ENCODE measurements at regions not wholly inside any gene's neighbourhood (a gene's known extent, or its start where the extent isn't known, plus 50 kb on each side); places are given as distances from the start of the nearest gene placed in this dataset.

GRCh38 chr3:104519468-104520227 is 847.1 kb upstream of the ALCAM start:
- Histone ChIP-seq H3K27ac (no peak overlapping the region), H3K9me3 (ENCODE audit: severe bottlenecking) (no peaks in the 10 kb centered on the region), H3K27me3 (ENCODE audit: insufficient read depth, low read depth, severe bottlenecking) (no peaks in the 10 kb centered on the region), H3K4me3 (ENCODE audit: low read depth, low read length) (no peak overlapping the region), H3K36me3 (no peaks in the 10 kb centered on the region)
- TF ChIP-seq CTCF (IDR thresholded peaks at IDR 0.05; ENCODE audit: low read depth, low read length) = no peak
- DNase-seq = no peak

DNA sequence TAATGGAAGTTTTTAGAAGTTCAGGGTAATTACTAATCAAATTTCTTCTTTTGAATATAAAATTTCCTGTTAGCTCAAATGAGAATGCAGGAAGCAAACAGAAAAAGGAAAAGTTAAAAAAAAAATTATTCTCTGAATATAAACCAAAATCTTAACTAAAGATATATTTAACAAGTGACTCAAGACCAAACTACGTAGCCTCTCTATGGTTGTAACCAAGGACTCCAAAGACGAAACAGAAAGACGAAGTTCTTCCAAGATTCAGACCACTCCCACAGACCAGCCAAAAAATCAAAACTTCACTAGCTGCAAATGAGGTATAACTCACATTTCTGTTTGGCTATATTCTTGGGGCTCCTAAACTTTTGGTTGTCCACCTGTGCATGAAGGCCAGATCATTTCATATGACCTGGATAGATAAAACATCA is 846.5 kb upstream of the ALCAM start:
- no peak for DNase-seq
- Histone ChIP-seq H3K9me3 (ENCODE audit: severe bottlenecking) (no peaks in the 10 kb centered on the region), H3K36me3 (no peaks in the 10 kb centered on the region), H3K4me3 (ENCODE audit: low read depth, low read length) (no peak overlapping the region), H3K27ac (no peak overlapping the region), H3K27me3 (ENCODE audit: insufficient read depth, low read depth, severe bottlenecking) (no peaks in the 10 kb centered on the region)
- TF ChIP-seq CTCF (IDR thresholded peaks at IDR 0.05; ENCODE audit: low read depth, low read length) = no peak

DNA sequence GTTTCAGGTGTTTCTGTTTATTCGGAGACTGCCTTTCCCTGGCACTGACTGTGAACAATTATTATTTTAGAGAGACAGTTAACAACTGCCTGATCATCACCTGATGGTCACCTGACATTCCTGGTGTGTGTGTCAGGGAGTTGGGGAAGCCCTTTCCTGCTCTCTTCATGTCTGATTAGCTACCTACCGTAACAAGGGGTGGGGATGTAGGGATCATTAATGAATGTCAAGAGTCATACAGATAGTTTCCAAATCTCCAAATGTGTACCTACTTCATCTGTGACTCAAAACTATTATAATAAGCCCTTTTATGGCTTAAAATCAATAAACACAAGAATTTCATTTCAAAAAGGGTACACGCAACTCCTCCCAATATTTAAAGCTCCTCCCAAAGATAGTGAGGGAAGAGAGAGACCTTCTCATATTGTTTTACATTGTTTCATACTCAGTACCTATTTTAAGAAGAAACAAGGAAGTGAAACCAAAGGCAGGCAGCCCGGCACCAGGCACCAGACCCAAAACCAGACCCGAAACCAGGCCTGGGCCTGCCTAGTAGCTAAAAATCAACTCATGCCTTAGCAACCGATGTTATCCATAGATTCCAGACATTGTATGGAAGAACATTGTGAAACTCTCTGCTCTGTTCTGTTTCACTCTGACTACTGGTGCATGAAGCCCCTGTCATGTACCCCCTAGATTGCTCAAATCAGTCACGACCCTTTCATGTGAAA is 844.9 kb upstream of the ALCAM start:
- no peaks in the 10 kb centered on the region for H3K36me3 ChIP-seq
- H3K4me3 ChIP-seq (ENCODE audit: low read depth, low read length) = no peak overlapping the region
- H3K27ac ChIP-seq = no peak overlapping the region
- H3K27me3 ChIP-seq (ENCODE audit: insufficient read depth, low read depth, severe bottlenecking) = no peaks in the 10 kb centered on the region
- no peaks in the 10 kb centered on the region for H3K9me3 ChIP-seq (ENCODE audit: severe bottlenecking)
- no peak for TF ChIP-seq CTCF (IDR thresholded peaks at IDR 0.05; ENCODE audit: low read depth, low read length)
- no peak for DNase-seq

GRCh38 chr3:104523136-104523535 is 843.6 kb upstream of the ALCAM start:
- Histone ChIP-seq H3K27me3 (ENCODE audit: insufficient read depth, low read depth, severe bottlenecking) (no peaks in the 10 kb centered on the region), H3K27ac (no peak overlapping the region), H3K36me3 (no peaks in the 10 kb centered on the region), H3K4me3 (ENCODE audit: low read depth, low read length) (no peak overlapping the region), H3K9me3 (ENCODE audit: severe bottlenecking) (no peaks in the 10 kb centered on the region)
- no peak for TF ChIP-seq CTCF (IDR thresholded peaks at IDR 0.05; ENCODE audit: low read depth, low read length)
- no peak for DNase-seq

- Histone ChIP-seq H3K36me3 (no peaks in the 10 kb centered on the region), H3K27ac (no peak overlapping the region), H3K9me3 (ENCODE audit: severe bottlenecking) (no peaks in the 10 kb centered on the region), H3K27me3 (ENCODE audit: insufficient read depth, low read depth, severe bottlenecking) (no peaks in the 10 kb centered on the region), H3K4me3 (ENCODE audit: low read depth, low read length) (no peak overlapping the region)
- DNase-seq = no peak
- TF ChIP-seq CTCF (IDR thresholded peaks at IDR 0.05; ENCODE audit: low read depth, low read length) = no peak
These were observed 839.8 kb upstream of the ALCAM start for GRCh38 chr3:104526901-104527401.
